ENCODE measurements at regions not wholly inside any gene's neighbourhood (a gene's known extent, or its start where the extent isn't known, plus 50 kb on each side); places are given as distances from the start of the nearest gene placed in this dataset.

GRCh38 chr1:229162825-229163515, 107.9 kb upstream of the RAB4A start:
- in situ Hi-C loops (cut with HindIII; ENCODE audit: low pct_unique_long_range_greater_than_20kb, low sequenced_read_pairs), result no loop called here
- POLR2A ChIA-PET, result no interaction called here
- H3K4me3 ChIP-seq (ENCODE audit: low read depth in 2 of 2, low read length in 2 of 2), result no peak overlapping the region
- H3K9me3 ChIP-seq (ENCODE audit: control insufficient read depth, insufficient read depth, low read depth, low read length), result no peaks in the 10 kb centered on the region
- H3K27ac ChIP-seq (ENCODE audit: low read length), result no peak overlapping the region
- intact Hi-C loops (cut with micrococcal nuclease; ENCODE audit: unreplicated experiment), result no loop called here
- ATAC-seq (no peak), DNase-seq (ENCODE audit: low read depth, low spot score) (no peak)
- no peaks in the 10 kb centered on the region; the same call in 1 of the 2 replicates for H3K27me3 ChIP-seq (ENCODE audit: control insufficient read depth, insufficient read depth, low read length)
- H3K36me3 ChIP-seq (ENCODE audit: control insufficient read depth, insufficient read depth, low read length), result no peaks in the 10 kb centered on the region
- no TSS peak for BruUV-seq (replicated peaks)
- no peaks in the 10 kb centered on the region for H3K4me1 ChIP-seq (ENCODE audit: control insufficient read depth, insufficient read depth, low read length)
- TF ChIP-seq SIN3A (IDR thresholded peaks at IDR 0.05; ENCODE audit: borderline replicate concordance, insufficient read depth, low read depth, low read length) (no peak), TCF7L2 (IDR thresholded peaks at IDR 0.05; ENCODE audit: low read depth, low read length) (no peak), POLR2AphosphoS5 (IDR thresholded peaks at IDR 0.05; ENCODE audit: low read depth, low read length) (no peak)
- TF ChIP-seq, protein P1, sequence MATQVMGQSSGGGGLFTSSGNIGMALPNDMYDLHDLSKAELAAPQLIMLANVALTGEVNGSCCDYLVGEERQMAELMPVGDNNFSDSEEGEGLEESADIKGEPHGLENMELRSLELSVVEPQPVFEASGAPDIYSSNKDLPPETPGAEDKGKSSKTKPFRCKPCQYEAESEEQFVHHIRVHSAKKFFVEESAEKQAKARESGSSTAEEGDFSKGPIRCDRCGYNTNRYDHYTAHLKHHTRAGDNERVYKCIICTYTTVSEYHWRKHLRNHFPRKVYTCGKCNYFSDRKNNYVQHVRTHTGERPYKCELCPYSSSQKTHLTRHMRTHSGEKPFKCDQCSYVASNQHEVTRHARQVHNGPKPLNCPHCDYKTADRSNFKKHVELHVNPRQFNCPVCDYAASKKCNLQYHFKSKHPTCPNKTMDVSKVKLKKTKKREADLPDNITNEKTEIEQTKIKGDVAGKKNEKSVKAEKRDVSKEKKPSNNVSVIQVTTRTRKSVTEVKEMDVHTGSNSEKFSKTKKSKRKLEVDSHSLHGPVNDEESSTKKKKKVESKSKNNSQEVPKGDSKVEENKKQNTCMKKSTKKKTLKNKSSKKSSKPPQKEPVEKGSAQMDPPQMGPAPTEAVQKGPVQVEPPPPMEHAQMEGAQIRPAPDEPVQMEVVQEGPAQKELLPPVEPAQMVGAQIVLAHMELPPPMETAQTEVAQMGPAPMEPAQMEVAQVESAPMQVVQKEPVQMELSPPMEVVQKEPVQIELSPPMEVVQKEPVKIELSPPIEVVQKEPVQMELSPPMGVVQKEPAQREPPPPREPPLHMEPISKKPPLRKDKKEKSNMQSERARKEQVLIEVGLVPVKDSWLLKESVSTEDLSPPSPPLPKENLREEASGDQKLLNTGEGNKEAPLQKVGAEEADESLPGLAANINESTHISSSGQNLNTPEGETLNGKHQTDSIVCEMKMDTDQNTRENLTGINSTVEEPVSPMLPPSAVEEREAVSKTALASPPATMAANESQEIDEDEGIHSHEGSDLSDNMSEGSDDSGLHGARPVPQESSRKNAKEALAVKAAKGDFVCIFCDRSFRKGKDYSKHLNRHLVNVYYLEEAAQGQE (IDR thresholded peaks at IDR 0.05; ENCODE audit: insufficient read depth in 1 of 2, low read depth in 2 of 2, low read length in 1 of 2), result no peak
- TF ChIP-seq, protein P2, sequence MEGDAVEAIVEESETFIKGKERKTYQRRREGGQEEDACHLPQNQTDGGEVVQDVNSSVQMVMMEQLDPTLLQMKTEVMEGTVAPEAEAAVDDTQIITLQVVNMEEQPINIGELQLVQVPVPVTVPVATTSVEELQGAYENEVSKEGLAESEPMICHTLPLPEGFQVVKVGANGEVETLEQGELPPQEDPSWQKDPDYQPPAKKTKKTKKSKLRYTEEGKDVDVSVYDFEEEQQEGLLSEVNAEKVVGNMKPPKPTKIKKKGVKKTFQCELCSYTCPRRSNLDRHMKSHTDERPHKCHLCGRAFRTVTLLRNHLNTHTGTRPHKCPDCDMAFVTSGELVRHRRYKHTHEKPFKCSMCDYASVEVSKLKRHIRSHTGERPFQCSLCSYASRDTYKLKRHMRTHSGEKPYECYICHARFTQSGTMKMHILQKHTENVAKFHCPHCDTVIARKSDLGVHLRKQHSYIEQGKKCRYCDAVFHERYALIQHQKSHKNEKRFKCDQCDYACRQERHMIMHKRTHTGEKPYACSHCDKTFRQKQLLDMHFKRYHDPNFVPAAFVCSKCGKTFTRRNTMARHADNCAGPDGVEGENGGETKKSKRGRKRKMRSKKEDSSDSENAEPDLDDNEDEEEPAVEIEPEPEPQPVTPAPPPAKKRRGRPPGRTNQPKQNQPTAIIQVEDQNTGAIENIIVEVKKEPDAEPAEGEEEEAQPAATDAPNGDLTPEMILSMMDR (IDR thresholded peaks at IDR 0.05), result no peak
- CTCF ChIA-PET, result no interaction called here

DNA sequence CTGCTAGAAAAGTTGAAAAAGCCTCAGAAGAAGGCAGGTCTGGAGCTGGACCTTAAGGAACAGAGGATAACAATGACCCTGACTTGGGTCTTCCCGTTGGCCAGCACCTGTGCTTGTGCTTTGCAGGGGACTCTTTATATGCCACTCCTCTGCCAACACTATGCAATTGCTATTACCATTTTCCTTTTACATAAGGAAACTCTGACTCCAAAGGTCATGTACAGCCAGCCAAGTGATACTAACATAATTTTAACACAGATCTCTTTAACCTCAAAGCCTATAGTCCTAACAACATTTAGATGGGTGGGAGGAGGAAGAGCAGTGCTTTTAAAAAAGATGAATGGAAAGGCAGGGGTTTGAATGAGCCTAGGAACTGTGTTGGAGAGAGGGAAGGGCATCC, 106.6 kb upstream of the RAB4A start:
- TF ChIP-seq, protein P1 (IDR thresholded peaks at IDR 0.05; ENCODE audit: insufficient read depth in 1 of 2, low read depth in 2 of 2, low read length in 1 of 2), result no peak
- TF ChIP-seq POLR2AphosphoS5 (IDR thresholded peaks at IDR 0.05; ENCODE audit: low read depth, low read length) (no peak), TCF7L2 (IDR thresholded peaks at IDR 0.05; ENCODE audit: low read depth, low read length) (no peak), SIN3A (IDR thresholded peaks at IDR 0.05; ENCODE audit: borderline replicate concordance, insufficient read depth, low read depth, low read length) (no peak)
- TF ChIP-seq, protein P2 (IDR thresholded peaks at IDR 0.05), result no peak
- Histone ChIP-seq H3K4me1 (ENCODE audit: control insufficient read depth, insufficient read depth, low read length) (no peaks in the 10 kb centered on the region), H3K36me3 (ENCODE audit: control insufficient read depth, insufficient read depth, low read length) (no peaks in the 10 kb centered on the region), H3K4me3 (ENCODE audit: low read depth in 2 of 2, low read length in 2 of 2) (no peak overlapping the region), H3K9me3 (ENCODE audit: control insufficient read depth, insufficient read depth, low read depth, low read length) (no peaks in the 10 kb centered on the region), H3K27ac (ENCODE audit: low read length) (no peak overlapping the region), H3K27me3 (ENCODE audit: control insufficient read depth, insufficient read depth, low read length) (no peaks in the 10 kb centered on the region; the same call in 1 of the 2 replicates)
- no peak for ATAC-seq
- CTCF ChIA-PET, result no interaction called here
- intact Hi-C loops (cut with micrococcal nuclease; ENCODE audit: unreplicated experiment) (no loop called here), in situ Hi-C loops (cut with HindIII; ENCODE audit: low pct_unique_long_range_greater_than_20kb, low sequenced_read_pairs) (no loop called here)
- no peak for DNase-seq (ENCODE audit: low read depth, low spot score)
- POLR2A ChIA-PET, result no interaction called here
- BruUV-seq (replicated peaks), result no TSS peak

Measured in Panc1 (cell line).